ENCODE measurements at regions not wholly inside any gene's neighbourhood (a gene's known extent, or its start where the extent isn't known, plus 50 kb on each side); places are given as distances from the start of the nearest gene placed in this dataset.
"Not testable (repeated sequence)": the region's sequence is repeated elsewhere in the genome, so short reads cannot be mapped to it uniquely, and the experiment has no call there.

GRCh38 chr2:174673876-174674275 lies 76.3 kb upstream of the WIPF1 start:
- H3K27me3 ChIP-seq = no peaks in the 10 kb centered on the region
- in situ Hi-C loops (cut with MboI; ENCODE audit: low pct_ligation_motif_present in 1 of 4, low pct_unique_long_range_greater_than_20kb in 1 of 4, low sequenced_read_pairs in 3 of 4) (no loop called here), intact Hi-C loops (cut with DNase I; ENCODE audit: low total_unique reads) (no loop called here)
- no peak for TF ChIP-seq POLR2A (IDR thresholded peaks at IDR 0.05)
- no peak for TF ChIP-seq CTCF (IDR thresholded peaks at IDR 0.05)
- TF ChIP-seq EP300 (IDR thresholded peaks at IDR 0.05; ENCODE audit: low read depth) = no peak
- TF ChIP-seq POLR2AphosphoS5 (IDR thresholded peaks at IDR 0.05) = no peak
- H3K36me3 ChIP-seq = no peaks in the 10 kb centered on the region
- 81 to 82% methylated on average over 3 of the region's 3 CpGs for WGBS, 2 donors (ENCODE audit: low coverage in 1 of 2)
- H3K4me1 ChIP-seq = no peaks in the 10 kb centered on the region
- no peak overlapping the region for H3K4me3 ChIP-seq
- H3K27ac ChIP-seq = no peak overlapping the region
- DNase-seq = no peak
- no peaks in the 10 kb centered on the region for H3K9me3 ChIP-seq

- H3K27ac ChIP-seq = no peak overlapping the region
- no peaks in the 10 kb centered on the region for H3K27me3 ChIP-seq
- DNase-seq = no peak
- intact Hi-C loops (cut with DNase I; ENCODE audit: low total_unique reads) = no loop called here
- no peaks in the 10 kb centered on the region for H3K36me3 ChIP-seq
- WGBS, 2 donors (ENCODE audit: low coverage in 1 of 2) = 86% methylated on average over 7 of the region's 7 CpGs; no CpG with 5 or more reads in 1 of the 2 donors
- in situ Hi-C loops (cut with MboI; ENCODE audit: low pct_ligation_motif_present in 1 of 4, low pct_unique_long_range_greater_than_20kb in 1 of 4, low sequenced_read_pairs in 3 of 4) = no loop called here
- no peaks in the 10 kb centered on the region for H3K9me3 ChIP-seq
- no peaks in the 10 kb centered on the region for H3K4me1 ChIP-seq
- TF ChIP-seq POLR2A (IDR thresholded peaks at IDR 0.05) (no peak), EP300 (IDR thresholded peaks at IDR 0.05; ENCODE audit: low read depth) (no peak), CTCF (IDR thresholded peaks at IDR 0.05) (no peak), POLR2AphosphoS5 (IDR thresholded peaks at IDR 0.05) (no peak)
- H3K4me3 ChIP-seq = no peak overlapping the region
These were observed 75.8 kb upstream of the WIPF1 start for GRCh38 chr2:174673440-174673839.

- intact Hi-C loops (cut with DNase I; ENCODE audit: low total_unique reads); DNase-seq: not testable (repeated sequence)
- peaks cover 0 to 13% (median under 1%) of the 10 kb centered on the region in 4 donors for H3K4me1 ChIP-seq
These were observed 73.9 kb upstream of the WIPF1 start for GRCh38 chr2:174671532-174671931.

GRCh38 chr2:174670446-174670845 lies 72.8 kb upstream of the WIPF1 start:
- no peak for DNase-seq
- Histone ChIP-seq H3K4me1 (peaks cover 0 to 13% (median 2%) of the 10 kb centered on the region in 4 donors), H3K27me3 (no peaks in the 10 kb centered on the region), H3K36me3 (no peaks in the 10 kb centered on the region), H3K27ac (no peak overlapping the region), H3K9me3 (no peaks in the 10 kb centered on the region), H3K4me3 (no peak overlapping the region)
- in situ Hi-C loops (cut with MboI; ENCODE audit: low pct_ligation_motif_present in 1 of 4, low pct_unique_long_range_greater_than_20kb in 1 of 4, low sequenced_read_pairs in 3 of 4) = no loop called here
- intact Hi-C loops (cut with DNase I; ENCODE audit: low total_unique reads) = no loop called here
- 80 to 88% methylated on average over 1 to 4 of the region's 4 CpGs for WGBS, 2 donors (ENCODE audit: low coverage in 1 of 2)
- no peak for TF ChIP-seq POLR2A (IDR thresholded peaks at IDR 0.05)
- no peak for TF ChIP-seq CTCF (IDR thresholded peaks at IDR 0.05)
- no peak for TF ChIP-seq POLR2AphosphoS5 (IDR thresholded peaks at IDR 0.05)
- no peak for TF ChIP-seq EP300 (IDR thresholded peaks at IDR 0.05; ENCODE audit: low read depth)

More at GRCh38 chr2:174671532-174671931, 73.9 kb upstream of the WIPF1 start:
- H3K9me3 ChIP-seq; H3K4me3 ChIP-seq; in situ Hi-C loops (cut with MboI; ENCODE audit: low pct_ligation_motif_present in 1 of 4, low pct_unique_long_range_greater_than_20kb in 1 of 4, low sequenced_read_pairs in 3 of 4); H3K36me3 ChIP-seq; H3K27me3 ChIP-seq; H3K27ac ChIP-seq: not testable (repeated sequence)
- 93 to 96% methylated on average over 10 of the region's 10 CpGs for WGBS, 2 donors (ENCODE audit: low coverage in 1 of 2)

- in situ Hi-C loops (cut with MboI; ENCODE audit: low pct_ligation_motif_present in 1 of 4, low pct_unique_long_range_greater_than_20kb in 1 of 4, low sequenced_read_pairs in 3 of 4) = no loop called here
- H3K4me1 ChIP-seq = peaks cover 0 to 17% (median 3%) of the 10 kb centered on the region in 4 donors
- no peaks in the 10 kb centered on the region for H3K9me3 ChIP-seq
- H3K36me3 ChIP-seq = no peaks in the 10 kb centered on the region
- no peak for TF ChIP-seq CTCF (IDR thresholded peaks at IDR 0.05)
- no peak for TF ChIP-seq POLR2AphosphoS5 (IDR thresholded peaks at IDR 0.05)
- no peak for TF ChIP-seq EP300 (IDR thresholded peaks at IDR 0.05; ENCODE audit: low read depth)
- no peak for TF ChIP-seq POLR2A (IDR thresholded peaks at IDR 0.05)
- no peaks in the 10 kb centered on the region for H3K27me3 ChIP-seq
- no peak for DNase-seq
- intact Hi-C loops (cut with DNase I; ENCODE audit: low total_unique reads) = no loop called here
- H3K27ac ChIP-seq = no peak overlapping the region
- no peak overlapping the region for H3K4me3 ChIP-seq
- 70 to 95% methylated on average over 2 to 5 of the region's 5 CpGs for WGBS, 2 donors (ENCODE audit: low coverage in 1 of 2)
These were observed 71.7 kb upstream of the WIPF1 start for GRCh38 chr2:174669336-174669735.
